BLaER1 (cell line): ENCODE measurements at regions not wholly inside any gene's neighbourhood (a gene's known extent, or its start where the extent isn't known, plus 50 kb on each side); places are given as distances from the start of the nearest gene placed in this dataset.

Source experiments
- H3K27ac ChIP-seq: shearing (Covaris generic); formaldehyde crosslinking; 2 replicates; pipeline ENCODE4 v1.8.1; 2022
- H3K27me3 ChIP-seq: shearing (Covaris generic); formaldehyde crosslinking; 2 replicates; pipeline ENCODE4 v1.8.1; 2022
- H3K36me3 ChIP-seq: shearing (Covaris generic); formaldehyde crosslinking; 2 replicates; pipeline ENCODE4 v1.8.1; 2022
- H3K4me1 ChIP-seq: shearing (Covaris generic); formaldehyde crosslinking; 2 replicates; pipeline ENCODE4 v1.8.1; 2022
- H3K4me2 ChIP-seq: shearing (Covaris generic); formaldehyde crosslinking; 2 replicates; pipeline ENCODE4 v1.8.1; 2022
- H3K4me3 ChIP-seq: shearing (Covaris generic); formaldehyde crosslinking; 2 replicates; pipeline ENCODE4 v1.8.1; 2022
- H3K9ac ChIP-seq: shearing (Covaris generic); formaldehyde crosslinking; 2 replicates; pipeline ENCODE4 v1.8.1; 2022
- H3K9me3 ChIP-seq: shearing (Covaris generic); formaldehyde crosslinking; 2 replicates; pipeline ENCODE4 v1.8.1; 2022
- H4K20me1 ChIP-seq: shearing (Covaris generic); formaldehyde crosslinking; 2 replicates; pipeline ENCODE4 v1.8.1; 2022
- Cebpa-rat ChIP-seq: shearing (Covaris generic); IDR thresholded peaks from 2 replicates; pipeline ENCODE4 v1.8.1; 2022

- Histone ChIP-seq H3K36me3 (no peaks in the 10 kb centered on the region), H3K9me3 (peaks cover 16% of the 10 kb centered on the region), H4K20me1 (no peaks in the 10 kb centered on the region), H3K4me3 (no peak overlapping the region), H3K27me3 (no peaks in the 10 kb centered on the region), H3K4me1 (no peaks in the 10 kb centered on the region), H3K9ac (no peak overlapping the region), H3K27ac (no peak overlapping the region), H3K4me2 (no peak overlapping the region)
- TF ChIP-seq Cebpa-rat: no peak
Measured at GRCh38 chr3:127114337-127115070, 78.4 kb upstream of the PRR23E start.

GRCh38 chr3:127115691-127116351 lies 77.1 kb upstream of the PRR23E start:
- Histone ChIP-seq H3K4me1 (no peaks in the 10 kb centered on the region), H3K9ac (no peak overlapping the region), H3K9me3 (peaks cover 16% of the 10 kb centered on the region), H3K36me3 (no peaks in the 10 kb centered on the region), H3K27ac (no peak overlapping the region), H4K20me1 (no peaks in the 10 kb centered on the region), H3K4me2 (no peak overlapping the region), H3K4me3 (no peak overlapping the region), H3K27me3 (no peaks in the 10 kb centered on the region)
- no peak for TF ChIP-seq Cebpa-rat

GRCh38 chr3:127118366-127118765 lies 74.6 kb upstream of the PRR23E start:
- no peak for TF ChIP-seq Cebpa-rat
- no peak overlapping the region for H3K4me3 ChIP-seq
- no peak overlapping the region for H3K27ac ChIP-seq
- no peaks in the 10 kb centered on the region for H3K36me3 ChIP-seq
- no peak overlapping the region for H3K4me2 ChIP-seq
- H3K27me3 ChIP-seq: no peaks in the 10 kb centered on the region
- H3K9ac ChIP-seq: no peak overlapping the region
- peaks cover 1% of the 10 kb centered on the region for H3K9me3 ChIP-seq
- H4K20me1 ChIP-seq: no peaks in the 10 kb centered on the region
- no peaks in the 10 kb centered on the region for H3K4me1 ChIP-seq

- Histone ChIP-seq H3K4me1 (no peaks in the 10 kb centered on the region), H3K4me2 (no peak overlapping the region), H3K9me3 (no peaks in the 10 kb centered on the region), H3K4me3 (no peak overlapping the region), H3K36me3 (no peaks in the 10 kb centered on the region), H3K9ac (no peak overlapping the region), H3K27ac (no peak overlapping the region), H3K27me3 (no peaks in the 10 kb centered on the region), H4K20me1 (no peaks in the 10 kb centered on the region)
- TF ChIP-seq Cebpa-rat: no peak
Measured at GRCh38 chr3:127119693-127120464, 73.1 kb upstream of the PRR23E start.

GRCh38 chr3:127120851-127121647 lies 71.9 kb upstream of the PRR23E start:
- no peak overlapping the region for H3K9ac ChIP-seq
- H3K9me3 ChIP-seq: no peaks in the 10 kb centered on the region
- TF ChIP-seq Cebpa-rat: no peak
- no peaks in the 10 kb centered on the region for H3K36me3 ChIP-seq
- no peak overlapping the region for H3K4me3 ChIP-seq
- no peaks in the 10 kb centered on the region for H3K27me3 ChIP-seq
- no peaks in the 10 kb centered on the region for H3K4me1 ChIP-seq
- no peak overlapping the region for H3K4me2 ChIP-seq
- no peaks in the 10 kb centered on the region for H4K20me1 ChIP-seq
- no peak overlapping the region for H3K27ac ChIP-seq

- H3K9ac ChIP-seq: no peak overlapping the region
- H3K4me2 ChIP-seq: no peak overlapping the region
- no peaks in the 10 kb centered on the region for H3K27me3 ChIP-seq
- no peaks in the 10 kb centered on the region for H3K36me3 ChIP-seq
- no peaks in the 10 kb centered on the region for H3K4me1 ChIP-seq
- H4K20me1 ChIP-seq: no peaks in the 10 kb centered on the region
- no peak overlapping the region for H3K4me3 ChIP-seq
- H3K9me3 ChIP-seq: no peaks in the 10 kb centered on the region
- H3K27ac ChIP-seq: no peak overlapping the region
- TF ChIP-seq Cebpa-rat: no peak
Measured at GRCh38 chr3:127121885-127122284, 71.0 kb upstream of the PRR23E start.

GRCh38 chr3:127123533-127123932 lies 69.4 kb upstream of the PRR23E start:
- H3K27me3 ChIP-seq: no peaks in the 10 kb centered on the region
- no peak overlapping the region for H3K27ac ChIP-seq
- no peaks in the 10 kb centered on the region for H3K9me3 ChIP-seq
- H4K20me1 ChIP-seq: no peaks in the 10 kb centered on the region
- no peak overlapping the region for H3K4me2 ChIP-seq
- no peaks in the 10 kb centered on the region for H3K36me3 ChIP-seq
- no peaks in the 10 kb centered on the region for H3K4me1 ChIP-seq
- H3K4me3 ChIP-seq: no peak overlapping the region
- no peak for TF ChIP-seq Cebpa-rat
- H3K9ac ChIP-seq: no peak overlapping the region

- Histone ChIP-seq H3K9me3 (no peaks in the 10 kb centered on the region), H3K27me3 (no peaks in the 10 kb centered on the region), H3K4me1 (no peaks in the 10 kb centered on the region), H3K36me3 (no peaks in the 10 kb centered on the region), H3K4me3 (no peak overlapping the region), H3K4me2 (no peak overlapping the region), H3K9ac (no peak overlapping the region), H4K20me1 (no peaks in the 10 kb centered on the region), H3K27ac (no peak overlapping the region)
- no peak for TF ChIP-seq Cebpa-rat
Measured at GRCh38 chr3:127124120-127124519, 68.8 kb upstream of the PRR23E start.

GRCh38 chr3:127131424-127132170 lies 61.3 kb upstream of the PRR23E start:
- no peak for TF ChIP-seq Cebpa-rat
- H3K4me1 ChIP-seq: no peaks in the 10 kb centered on the region
- peaks cover 15% of the 10 kb centered on the region for H3K27me3 ChIP-seq
- H3K4me2 ChIP-seq: no peak overlapping the region
- no peaks in the 10 kb centered on the region for H3K9me3 ChIP-seq
- H3K9ac ChIP-seq: no peak overlapping the region
- H3K4me3 ChIP-seq: no peak overlapping the region
- H4K20me1 ChIP-seq: 0 out of 2 replicates have a peak, but pooled peaks cover 6% of the 10 kb centered on the region
- H3K36me3 ChIP-seq: no peaks in the 10 kb centered on the region
- H3K27ac ChIP-seq: no peak overlapping the region
